K562 (cell line): ENCODE measurements at regions not wholly inside any gene's neighbourhood (a gene's known extent, or its start where the extent isn't known, plus 50 kb on each side); places are given as distances from the start of the nearest gene placed in this dataset.

Experiments
- EZH2 ChIP-seq: IDR thresholded peaks from 2 replicates; pipeline ENCODE4 v1.6.1; 2012; ENCODE audit warnings: low read depth, mild to moderate bottlenecking, inconsistent platforms, low read length, borderline replicate concordance
- HCFC1 ChIP-seq: IDR thresholded peaks from 2 replicates; pipeline ENCODE4 v1.6.1; 2012; ENCODE audit warnings: low read depth, low read length, improper control_type of control experiment
- NR1H2 ChIP-seq: sonication (generic); formaldehyde crosslinking; IDR thresholded peaks from 2 replicates; pipeline ENCODE4 v1.4.0; 2020; ENCODE audit warnings: mild to moderate bottlenecking, missing genetic modification reagents
- PCBP1 ChIP-seq: fragments of 200-400 bp; formaldehyde crosslinking; IDR thresholded peaks from 2 replicates; pipeline ENCODE4 v1.6.1; 2018; ENCODE audit warnings: mild to moderate bottlenecking, low read depth, low read length; ENCODE audit not compliant: poor library complexity, severe bottlenecking
- TRIM24 ChIP-seq, 2 experiments: fragments of 450-650 bp; IDR thresholded peaks; 2 replicates each; pipeline ENCODE4 v1.6.1; 2016
- YY1 ChIP-seq, 3 experiments: IDR thresholded peaks; 2 replicates each; pipeline ENCODE4 v1.6.1; 2011; ENCODE audit warnings: low read length in 2 of 3, mild to moderate bottlenecking in 2 of 3, moderate library complexity in 2 of 3, borderline replicate concordance in 1 of 3, control low read depth in 1 of 3, low read depth in 1 of 3; ENCODE audit not compliant: insufficient read depth in 3 of 3, insufficient replicate concordance in 2 of 3, control insufficient read depth in 1 of 3, insufficient read length in 1 of 3; ENCODE audit errors: extremely low read depth in 1 of 3
- ZZZ3 ChIP-seq: fragments of 450-650 bp; IDR thresholded peaks from 2 replicates; pipeline ENCODE4 v1.6.1; 2016; ENCODE audit warnings: antibody characterized with exemption, mild to moderate bottlenecking, moderate library complexity
- TF ChIP-seq, protein P1 (sequence below): sonication (generic); formaldehyde crosslinking; IDR thresholded peaks from 2 replicates; pipeline ENCODE4 v1.5.0; 2020; ENCODE audit warnings: missing genetic modification reagents
- TF ChIP-seq, protein P2 (sequence below), 3 experiments: fragments of 200-800 bp in 1 of 3; fragments of 250-450 bp in 1 of 3; fragments of 450-650 bp in 1 of 3; sonication (Bioruptor Pico) in 1 of 3; sonication (Bioruptor generic) in 1 of 3; formaldehyde crosslinking in 1 of 3; IDR thresholded peaks; 2 replicates each; pipeline versions ENCODE4 v1.6.1 to v1.8.0; 2016 to 2022; ENCODE audit warnings: mild to moderate bottlenecking in 2 of 3, missing genetic modification characterization in 2 of 3, missing compliant biosample characterization in 1 of 3, moderate library complexity in 1 of 3
- TF ChIP-seq, protein P3 (sequence below): sonication (generic); formaldehyde crosslinking; IDR thresholded peaks from 2 replicates; pipeline ENCODE4 v1.8.1; 2023; ENCODE audit warnings: mild to moderate bottlenecking, missing genetic modification reagents

DNA sequence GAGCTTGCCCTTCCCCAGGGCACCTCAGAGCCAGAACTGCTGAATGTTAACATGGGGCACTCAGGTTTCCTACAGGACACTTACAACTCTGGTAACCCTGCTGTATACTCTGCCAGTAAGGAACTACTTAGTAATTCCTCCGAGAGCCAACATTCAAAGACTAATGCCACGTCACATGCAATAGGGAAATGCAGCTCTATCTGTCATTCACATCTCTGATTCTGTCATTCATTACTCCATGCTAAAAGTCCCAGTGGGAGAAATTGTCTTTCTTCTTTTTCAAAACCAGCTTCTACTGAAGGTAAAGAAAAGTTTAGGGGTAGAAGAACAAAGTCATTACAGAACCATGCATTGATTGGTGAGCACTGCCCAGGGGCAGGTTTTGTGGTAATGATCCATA lies 189.2 kb downstream of the DAD1 start:
- TF ChIP-seq TRIM24 (IDR thresholded peaks at IDR 0.05) (no peak), PCBP1 (no peak), YY1 (IDR thresholded peaks at IDR 0.05; ENCODE audit: borderline replicate concordance in 1 of 3, control insufficient read depth in 1 of 3, extremely low read depth in 1 of 3, insufficient read depth in 3 of 3, insufficient read length in 1 of 3, insufficient replicate concordance in 2 of 3, low read depth in 1 of 3, low read length in 2 of 3) (no peak), NR1H2 (CRISPR knock-in tag) (no peak), ZZZ3 (no peak), EZH2 (no peak), HCFC1 (no peak)
- TF ChIP-seq, protein P1, sequence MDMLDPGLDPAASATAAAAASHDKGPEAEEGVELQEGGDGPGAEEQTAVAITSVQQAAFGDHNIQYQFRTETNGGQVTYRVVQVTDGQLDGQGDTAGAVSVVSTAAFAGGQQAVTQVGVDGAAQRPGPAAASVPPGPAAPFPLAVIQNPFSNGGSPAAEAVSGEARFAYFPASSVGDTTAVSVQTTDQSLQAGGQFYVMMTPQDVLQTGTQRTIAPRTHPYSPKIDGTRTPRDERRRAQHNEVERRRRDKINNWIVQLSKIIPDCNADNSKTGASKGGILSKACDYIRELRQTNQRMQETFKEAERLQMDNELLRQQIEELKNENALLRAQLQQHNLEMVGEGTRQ (CRISPR knock-in tag) = no peak
- TF ChIP-seq, protein P2, sequence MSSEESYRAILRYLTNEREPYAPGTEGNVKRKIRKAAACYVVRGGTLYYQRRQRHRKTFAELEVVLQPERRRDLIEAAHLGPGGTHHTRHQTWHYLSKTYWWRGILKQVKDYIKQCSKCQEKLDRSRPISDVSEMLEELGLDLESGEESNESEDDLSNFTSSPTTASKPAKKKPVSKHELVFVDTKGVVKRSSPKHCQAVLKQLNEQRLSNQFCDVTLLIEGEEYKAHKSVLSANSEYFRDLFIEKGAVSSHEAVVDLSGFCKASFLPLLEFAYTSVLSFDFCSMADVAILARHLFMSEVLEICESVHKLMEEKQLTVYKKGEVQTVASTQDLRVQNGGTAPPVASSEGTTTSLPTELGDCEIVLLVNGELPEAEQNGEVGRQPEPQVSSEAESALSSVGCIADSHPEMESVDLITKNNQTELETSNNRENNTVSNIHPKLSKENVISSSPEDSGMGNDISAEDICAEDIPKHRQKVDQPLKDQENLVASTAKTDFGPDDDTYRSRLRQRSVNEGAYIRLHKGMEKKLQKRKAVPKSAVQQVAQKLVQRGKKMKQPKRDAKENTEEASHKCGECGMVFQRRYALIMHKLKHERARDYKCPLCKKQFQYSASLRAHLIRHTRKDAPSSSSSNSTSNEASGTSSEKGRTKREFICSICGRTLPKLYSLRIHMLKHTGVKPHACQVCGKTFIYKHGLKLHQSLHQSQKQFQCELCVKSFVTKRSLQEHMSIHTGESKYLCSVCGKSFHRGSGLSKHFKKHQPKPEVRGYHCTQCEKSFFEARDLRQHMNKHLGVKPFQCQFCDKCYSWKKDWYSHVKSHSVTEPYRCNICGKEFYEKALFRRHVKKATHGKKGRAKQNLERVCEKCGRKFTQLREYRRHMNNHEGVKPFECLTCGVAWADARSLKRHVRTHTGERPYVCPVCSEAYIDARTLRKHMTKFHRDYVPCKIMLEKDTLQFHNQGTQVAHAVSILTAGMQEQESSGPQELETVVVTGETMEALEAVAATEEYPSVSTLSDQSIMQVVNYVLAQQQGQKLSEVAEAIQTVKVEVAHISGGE (CRISPR knock-in tag; IDR thresholded peaks at IDR 0.05) = no peak
- TF ChIP-seq, protein P3, sequence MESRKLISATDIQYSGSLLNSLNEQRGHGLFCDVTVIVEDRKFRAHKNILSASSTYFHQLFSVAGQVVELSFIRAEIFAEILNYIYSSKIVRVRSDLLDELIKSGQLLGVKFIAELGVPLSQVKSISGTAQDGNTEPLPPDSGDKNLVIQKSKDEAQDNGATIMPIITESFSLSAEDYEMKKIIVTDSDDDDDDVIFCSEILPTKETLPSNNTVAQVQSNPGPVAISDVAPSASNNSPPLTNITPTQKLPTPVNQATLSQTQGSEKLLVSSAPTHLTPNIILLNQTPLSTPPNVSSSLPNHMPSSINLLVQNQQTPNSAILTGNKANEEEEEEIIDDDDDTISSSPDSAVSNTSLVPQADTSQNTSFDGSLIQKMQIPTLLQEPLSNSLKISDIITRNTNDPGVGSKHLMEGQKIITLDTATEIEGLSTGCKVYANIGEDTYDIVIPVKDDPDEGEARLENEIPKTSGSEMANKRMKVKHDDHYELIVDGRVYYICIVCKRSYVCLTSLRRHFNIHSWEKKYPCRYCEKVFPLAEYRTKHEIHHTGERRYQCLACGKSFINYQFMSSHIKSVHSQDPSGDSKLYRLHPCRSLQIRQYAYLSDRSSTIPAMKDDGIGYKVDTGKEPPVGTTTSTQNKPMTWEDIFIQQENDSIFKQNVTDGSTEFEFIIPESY (CRISPR knock-in tag) = no peak
